Stimulated activated CD8-positive, alpha-beta memory T cell treated with anti-CD3 and anti-CD28 coated beads, Interleukin-15, amount 100 ng/mL, for 1 hour (primary cell): ENCODE measurements at regions not wholly inside any gene's neighbourhood (a gene's known extent, or its start where the extent isn't known, plus 50 kb on each side); places are given as distances from the start of the nearest gene placed in this dataset.

Experiments used
- DNase-seq: peaks from one replicate; pipeline ENCODE4 v3.0.0-alpha.2; 2020; ENCODE audit warnings: low read depth

DNA sequence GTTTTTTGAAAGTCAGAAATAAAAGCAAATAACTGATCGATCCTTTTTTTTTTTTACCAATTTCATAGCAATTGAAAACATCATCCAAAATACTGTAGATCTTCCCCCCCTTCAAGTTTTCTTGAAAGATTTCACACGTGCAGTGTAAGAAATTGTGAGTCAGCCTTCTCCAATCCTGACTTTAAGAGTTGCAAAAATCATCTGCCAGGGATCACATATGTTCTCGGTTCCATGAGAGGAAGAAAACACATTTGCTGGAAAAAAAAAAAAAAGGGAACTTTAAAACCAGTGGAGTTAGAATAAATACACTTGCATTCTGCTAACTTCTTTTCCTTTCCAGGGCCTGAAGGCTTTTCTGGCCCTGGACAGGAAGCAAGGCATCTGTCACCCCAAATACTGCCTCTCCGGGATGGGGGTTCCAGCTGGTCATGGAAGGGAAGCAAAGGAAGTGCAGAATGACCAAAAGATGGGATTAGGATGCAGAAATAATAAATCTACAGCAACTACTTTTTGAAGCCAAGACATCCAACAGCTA lies 198.4 kb upstream of the KIAA1217 start:
- no peak for DNase-seq

DNA sequence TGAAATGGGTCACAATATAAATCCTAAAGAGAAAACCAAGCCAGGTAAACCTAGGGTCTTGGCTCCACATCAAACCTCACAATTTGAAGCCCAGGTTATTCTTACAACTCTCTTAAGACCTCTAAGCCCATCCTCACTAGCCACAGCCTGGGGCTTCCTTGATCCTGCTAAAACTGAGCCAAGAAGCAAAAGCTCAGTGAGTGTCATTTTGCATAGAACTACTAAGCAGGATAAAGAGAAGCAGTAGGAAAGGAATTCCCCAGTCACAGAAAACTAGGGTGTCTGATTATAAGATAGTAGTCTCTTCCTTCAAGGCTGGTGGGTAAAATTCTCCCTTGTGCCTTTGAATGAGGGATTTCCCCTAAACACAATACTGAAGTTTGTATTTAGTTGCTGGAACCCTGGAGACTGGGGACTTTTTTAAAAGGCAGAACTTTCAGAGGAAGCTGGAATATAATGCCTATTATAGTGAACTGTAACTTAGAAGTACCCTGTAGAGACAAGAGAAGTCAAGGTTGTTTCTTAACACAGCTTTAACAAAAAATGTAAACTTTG lies 196.6 kb upstream of the KIAA1217 start:
- DNase-seq, result no peak

DNA sequence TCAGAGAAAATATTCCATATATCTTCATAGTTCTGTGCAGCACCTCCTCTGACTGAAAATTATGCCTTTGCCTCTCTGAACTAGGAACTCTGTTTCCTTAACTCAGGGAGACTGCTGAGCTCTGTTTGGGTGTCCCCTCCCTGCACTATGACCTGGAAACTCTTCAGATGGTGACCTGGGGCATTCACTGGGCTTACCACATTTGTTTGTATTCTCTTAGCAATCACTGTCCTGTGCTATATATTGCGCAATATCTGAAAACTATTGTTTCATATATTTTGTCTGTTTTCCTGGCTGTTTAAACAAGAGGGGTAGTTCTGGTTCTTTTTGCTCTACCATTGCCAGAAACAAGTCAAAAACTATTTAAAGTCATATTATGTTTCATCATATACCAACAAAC lies 181.8 kb upstream of the KIAA1217 start:
- DNase-seq, result no peak

DNA sequence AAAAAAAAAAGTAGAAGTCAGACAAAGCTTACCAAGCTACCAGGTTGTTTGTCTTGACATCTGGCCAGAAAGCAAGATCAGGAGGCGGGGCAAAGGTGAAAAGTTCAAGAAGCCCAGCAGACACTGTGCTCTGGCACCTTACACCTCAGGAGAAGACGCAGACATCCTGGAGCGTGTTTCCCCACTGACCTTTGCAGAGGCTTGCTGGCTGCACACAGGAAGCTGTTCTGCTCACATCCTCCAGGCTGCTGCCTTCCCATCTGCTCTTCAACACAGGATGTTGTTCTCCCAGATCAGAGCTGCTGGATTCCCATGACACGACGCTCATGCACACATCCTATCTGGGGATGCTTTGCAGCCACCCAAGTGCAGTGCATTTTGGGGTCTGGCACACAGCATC lies 174.4 kb upstream of the KIAA1217 start:
- no peak for DNase-seq

DNA sequence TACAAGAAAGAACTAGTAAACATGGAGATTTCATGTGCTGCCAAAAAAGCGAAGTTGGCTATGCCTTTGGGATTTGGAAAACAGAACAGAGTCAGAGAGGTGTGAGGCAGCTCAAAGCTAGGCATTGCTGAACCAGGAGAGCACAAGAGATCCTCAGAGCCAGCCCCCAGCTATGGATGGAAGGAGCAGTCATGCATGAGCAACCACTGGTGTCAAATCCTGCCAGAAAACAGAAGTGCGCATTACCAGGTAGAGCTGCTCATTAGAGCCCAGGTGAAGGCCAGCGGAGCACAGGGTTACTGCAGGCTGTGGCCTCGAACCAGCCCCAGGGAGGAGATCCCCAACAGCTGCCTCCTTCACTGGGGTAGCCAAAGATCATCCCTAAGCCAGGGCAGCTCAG lies 173.2 kb upstream of the KIAA1217 start:
- no peak for DNase-seq

DNA sequence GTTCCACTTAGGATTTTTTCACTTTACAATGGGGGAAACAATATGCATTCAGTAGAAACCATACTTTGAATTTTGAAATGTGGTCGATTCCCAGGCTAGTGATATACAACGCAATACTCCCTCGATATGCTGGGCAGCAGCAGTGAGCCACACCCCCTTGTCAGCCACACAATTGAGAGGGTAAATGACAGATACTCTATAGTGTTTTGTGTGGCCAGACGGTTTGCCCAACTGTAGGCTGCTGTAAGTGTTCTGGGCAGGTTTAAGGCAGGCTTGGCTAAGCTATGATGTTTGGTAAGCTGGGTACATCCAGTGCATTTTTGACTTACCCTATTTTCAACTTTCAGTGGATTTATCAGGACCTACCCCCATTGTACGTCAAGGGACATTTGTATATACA lies 169.6 kb upstream of the KIAA1217 start:
- DNase-seq, result no peak

DNA sequence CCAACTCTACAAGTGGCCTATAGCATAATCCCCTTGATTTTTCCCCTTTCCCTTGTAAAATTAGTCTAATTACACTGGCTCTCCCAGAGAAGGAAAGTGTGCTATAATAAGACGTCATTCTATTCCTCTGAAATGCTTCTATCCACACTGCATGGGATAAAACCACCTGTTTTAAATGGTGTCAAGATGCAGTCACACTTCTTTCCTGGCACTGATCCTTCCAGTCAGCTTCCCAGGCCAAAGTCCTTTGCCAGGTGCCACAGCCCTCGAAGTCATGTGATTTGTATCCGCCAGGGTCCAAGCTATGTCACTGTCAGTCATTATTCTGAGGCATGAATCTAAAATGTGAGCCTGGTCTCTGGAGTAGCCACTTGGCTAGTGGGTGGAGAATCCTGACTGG lies 169.0 kb upstream of the KIAA1217 start:
- no peak for DNase-seq

DNA sequence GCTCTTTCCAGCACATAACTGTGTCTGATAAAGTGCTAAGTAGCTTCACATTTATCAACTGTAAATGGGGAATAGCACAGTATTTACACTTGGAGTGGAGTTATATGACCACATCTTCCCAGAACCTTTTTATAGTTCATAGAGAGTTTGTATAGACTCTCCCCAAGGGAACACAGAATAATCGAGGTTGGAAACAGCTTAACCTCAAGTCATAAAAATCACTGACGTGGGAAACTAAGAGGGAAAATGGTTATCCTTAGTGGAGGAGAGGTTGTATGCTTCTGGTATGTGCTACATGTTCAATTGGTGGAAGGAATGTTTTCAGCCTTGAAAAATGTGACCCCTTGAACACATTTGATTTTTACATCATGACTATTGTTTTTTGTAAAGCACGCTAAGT lies 167.9 kb upstream of the KIAA1217 start:
- no peak for DNase-seq

DNA sequence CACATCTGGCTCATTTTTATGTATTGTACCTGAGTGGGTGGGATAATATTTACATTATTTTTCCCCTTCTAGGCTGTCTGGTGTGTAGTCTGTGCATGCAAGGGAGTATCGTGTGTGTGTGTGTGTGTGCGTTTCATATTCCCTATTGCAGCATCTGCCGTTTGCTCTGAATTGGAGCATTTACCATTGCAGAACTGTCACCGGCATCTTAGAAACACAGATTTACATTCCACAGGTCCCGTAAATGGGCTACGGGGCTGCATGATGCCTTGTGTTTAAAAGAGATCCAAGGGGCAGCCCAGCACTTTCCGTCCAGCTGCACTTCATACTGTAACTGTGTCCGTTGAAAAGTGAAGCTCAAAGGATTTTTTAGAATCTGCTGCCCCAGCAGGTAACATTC lies 167.1 kb upstream of the KIAA1217 start:
- DNase-seq, result no peak

DNA sequence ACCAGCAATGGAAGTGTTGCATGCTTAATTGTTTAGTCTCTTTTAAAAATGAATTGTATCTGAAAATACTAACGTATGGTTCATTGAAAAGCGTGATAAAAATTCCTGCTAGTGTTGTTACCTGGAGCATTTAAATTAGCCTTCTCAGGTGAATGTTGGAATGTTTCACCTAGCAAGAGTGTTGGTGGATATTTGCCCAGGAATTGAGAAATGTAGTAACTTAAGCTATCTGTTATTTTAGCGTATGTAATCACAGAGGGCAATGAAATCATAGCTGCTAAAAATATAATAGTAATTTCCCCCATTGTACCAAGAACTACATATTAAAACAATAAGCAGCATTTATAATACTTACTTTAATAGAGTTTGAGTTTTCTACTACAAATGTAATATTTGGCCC lies 166.1 kb upstream of the KIAA1217 start:
- DNase-seq, result no peak

DNA sequence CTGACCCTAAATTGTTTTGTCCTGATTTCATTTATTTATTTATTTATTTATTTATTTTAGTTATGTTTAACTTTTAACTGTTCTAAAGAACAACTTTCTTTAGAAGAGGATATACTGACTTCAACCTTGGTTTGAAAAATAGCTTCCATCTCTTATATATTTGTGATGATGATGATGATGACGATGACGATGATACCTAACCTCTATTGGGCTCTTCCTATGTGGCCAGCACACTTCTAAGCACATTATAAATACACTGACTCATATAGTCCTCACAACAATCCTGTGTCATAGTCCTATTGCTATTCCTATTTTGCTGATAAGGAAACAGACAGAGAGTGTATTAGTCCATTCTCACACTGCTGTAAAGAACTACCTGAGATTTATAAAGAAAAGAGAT lies 162.9 kb upstream of the KIAA1217 start:
- no peak for DNase-seq

DNA sequence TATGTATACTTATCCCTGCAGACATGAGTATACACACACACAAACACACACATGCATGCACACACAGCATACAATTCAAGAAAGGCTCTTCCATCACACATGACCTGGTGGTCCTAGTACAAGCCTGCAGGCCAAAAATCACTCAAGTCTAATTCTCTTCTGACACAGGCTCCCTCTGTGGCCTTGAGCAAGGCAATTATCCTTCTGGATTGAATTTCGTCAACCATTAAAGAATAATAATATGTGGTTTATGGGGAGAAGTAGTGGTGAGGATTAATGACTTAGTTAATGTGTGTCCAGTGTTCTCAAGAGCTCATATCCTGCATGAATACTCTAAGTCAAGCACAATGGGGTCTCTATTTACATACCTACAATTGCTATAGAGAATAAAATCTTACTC lies 161.8 kb upstream of the KIAA1217 start:
- no peak for DNase-seq

DNA sequence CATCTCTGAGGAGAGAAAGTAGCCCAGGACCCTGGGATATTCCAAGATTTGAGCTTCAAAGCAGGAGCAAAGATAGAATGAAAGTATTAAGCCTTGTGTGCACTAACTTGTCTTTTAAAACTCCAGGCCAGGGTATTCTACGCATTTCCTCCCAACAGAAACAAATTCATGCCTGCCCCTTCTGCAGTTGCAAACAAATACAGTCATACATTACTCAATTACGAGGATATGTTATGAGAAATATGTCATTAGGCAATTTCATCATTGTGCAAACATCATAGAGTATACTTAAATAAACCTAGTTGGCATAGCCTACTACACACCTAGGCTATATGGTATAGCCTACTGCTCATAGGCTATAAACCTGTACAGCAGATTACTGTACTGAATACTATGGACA lies 154.5 kb upstream of the KIAA1217 start:
- no peak for DNase-seq

DNA sequence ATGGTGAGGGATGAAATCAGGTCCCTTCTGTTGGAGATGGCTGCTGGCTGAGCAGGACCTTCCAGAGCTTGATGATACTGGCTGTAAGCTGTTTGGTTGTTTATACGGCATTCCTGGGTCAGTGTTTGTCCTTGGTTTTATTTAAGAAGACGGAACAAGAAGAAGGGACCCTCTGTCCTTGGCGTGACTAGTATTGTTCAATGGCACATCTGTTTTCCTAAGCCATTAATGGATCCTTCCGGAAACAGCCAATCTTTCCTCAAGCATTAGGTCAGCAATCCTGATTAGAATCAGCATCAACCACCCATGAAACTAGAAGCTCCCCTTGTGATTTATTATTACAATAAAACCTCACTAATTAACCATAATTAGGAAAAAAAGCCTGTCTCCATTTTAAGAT lies 128.7 kb upstream of the KIAA1217 start:
- DNase-seq, result no peak

DNA sequence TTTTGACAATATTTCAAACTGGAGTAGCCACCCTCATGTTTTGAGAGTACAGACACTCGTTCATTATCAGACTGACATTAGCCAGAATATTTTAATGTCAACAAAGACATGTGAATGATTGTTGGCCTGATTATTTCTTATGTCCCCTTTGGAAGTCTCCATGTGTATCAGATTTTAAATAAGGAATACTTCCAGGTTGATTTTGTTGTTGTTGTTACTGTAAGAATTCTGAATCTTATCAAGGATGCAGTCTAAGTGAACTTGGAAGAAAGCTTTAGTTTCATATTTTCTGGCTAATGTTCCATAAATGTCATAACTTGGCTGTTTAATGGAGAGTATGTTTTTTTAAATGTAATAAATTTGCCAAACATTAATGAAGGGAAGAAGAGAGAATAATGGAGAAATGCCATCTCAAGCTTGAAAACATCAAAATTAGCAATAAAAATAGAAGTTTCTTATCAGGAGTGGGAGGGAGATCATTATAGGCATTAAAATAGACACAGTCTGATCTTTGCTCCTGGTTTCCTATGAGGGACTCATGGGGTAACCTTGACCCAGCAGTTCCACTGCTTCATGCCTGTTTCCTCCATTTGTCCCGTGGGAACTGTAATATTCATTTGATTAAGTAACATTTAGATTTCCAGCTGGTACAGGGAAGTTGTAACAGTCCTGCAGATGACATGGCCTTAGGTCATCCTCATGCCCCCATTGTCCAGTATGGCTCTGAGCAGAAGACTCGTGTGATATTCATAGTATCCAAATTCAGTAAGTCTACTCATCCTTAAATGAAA lies 122.4 kb upstream of the KIAA1217 start:
- DNase-seq, result no peak

DNA sequence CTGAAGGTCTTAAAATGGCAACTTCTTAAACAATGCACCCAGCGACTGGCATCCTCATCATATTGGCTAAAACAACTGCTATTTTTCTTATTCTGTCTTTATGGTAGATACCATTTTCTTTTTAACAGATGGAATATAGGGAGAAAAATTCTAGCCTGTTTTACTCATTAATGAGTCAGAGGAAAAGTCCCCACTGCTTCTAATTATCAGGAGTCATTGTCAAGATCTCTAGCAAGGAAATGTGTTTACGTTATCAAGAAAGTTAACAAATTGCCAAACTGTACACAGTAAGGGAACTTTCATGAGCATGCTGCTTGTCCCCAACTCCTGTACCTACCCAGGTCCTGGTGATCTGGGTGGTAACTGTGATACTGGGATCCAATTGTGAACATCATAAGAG lies 117.7 kb upstream of the KIAA1217 start:
- DNase-seq, result no peak

DNA sequence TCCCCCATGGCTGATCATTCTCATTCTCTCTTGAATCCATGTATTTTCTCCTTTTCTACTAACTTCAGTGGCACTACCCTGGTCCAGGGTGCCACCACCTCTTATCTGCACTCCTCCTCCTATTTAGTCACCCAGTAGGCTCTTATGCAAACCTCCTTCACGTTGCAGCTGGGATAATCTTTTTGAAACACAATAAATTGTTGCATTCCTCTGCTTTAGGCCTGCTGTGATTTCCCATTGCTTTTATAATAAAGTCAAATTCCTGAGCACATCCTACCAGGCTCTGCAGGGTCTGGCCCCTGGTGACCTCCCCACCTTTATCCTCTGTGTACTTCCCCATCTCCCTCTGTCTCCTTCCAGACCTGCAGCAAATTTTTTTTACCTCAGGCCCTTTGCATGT lies 112.7 kb upstream of the KIAA1217 start:
- DNase-seq, result no peak

DNA sequence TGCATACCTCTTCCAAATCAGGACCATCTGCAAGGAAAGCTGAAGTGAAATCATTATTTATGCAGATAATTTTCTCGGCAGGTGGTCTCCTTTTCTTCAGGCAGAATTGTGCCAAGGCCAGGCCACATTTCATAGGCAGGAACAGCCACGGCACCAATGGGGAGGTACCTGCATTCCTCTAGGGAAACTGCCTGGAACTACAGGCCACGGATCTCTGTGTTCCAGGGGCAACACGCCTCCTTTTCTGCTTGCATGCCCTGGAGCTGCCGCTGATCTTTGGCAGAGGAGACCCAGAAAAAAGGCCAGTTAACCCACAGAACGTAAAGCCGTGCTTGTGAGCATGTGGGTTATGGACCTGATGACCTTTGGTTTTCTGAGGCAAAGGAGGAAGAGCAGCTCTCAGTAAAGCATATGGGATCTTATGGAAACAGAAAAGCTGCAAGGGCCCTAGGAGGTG lies 111.2 kb upstream of the KIAA1217 start:
- no peak for DNase-seq

DNA sequence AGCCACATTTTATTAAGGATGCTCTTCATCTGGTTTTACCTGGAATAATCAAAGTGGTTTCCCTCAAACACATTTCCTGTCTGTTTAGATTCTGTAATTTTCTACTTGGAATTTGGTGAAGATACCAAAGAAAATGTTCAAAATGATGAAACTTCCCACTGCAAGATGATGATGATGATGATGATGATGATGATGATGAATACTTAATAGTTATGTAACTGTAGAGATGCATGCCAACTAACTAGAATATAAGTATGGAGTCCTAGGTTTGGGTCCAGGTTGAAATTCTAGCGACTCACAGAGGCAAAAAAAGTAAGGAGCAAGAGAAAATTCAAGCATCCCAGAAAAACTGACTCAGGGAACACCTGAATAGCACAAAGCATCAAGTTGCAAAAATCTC lies 104.0 kb upstream of the KIAA1217 start:
- DNase-seq, result no peak

DNA sequence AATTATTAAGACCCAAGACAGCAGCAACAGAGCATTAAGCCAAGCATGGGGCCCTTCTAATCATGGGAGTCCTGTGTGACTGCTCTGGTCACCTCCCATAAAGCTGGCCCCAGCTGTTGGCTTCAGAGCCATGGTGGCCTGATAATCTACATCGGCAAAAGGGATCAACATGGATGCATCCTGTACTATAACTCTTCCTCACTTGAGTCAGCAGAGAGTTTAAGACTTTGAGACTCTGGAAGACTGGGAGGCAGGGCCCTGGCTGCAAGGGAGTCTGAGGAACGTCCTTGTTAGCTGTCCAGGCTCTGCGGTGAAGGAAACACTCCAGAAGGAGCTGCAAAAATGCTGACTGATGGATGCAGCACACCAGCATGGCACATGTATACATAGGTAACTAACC lies 95.0 kb upstream of the KIAA1217 start:
- DNase-seq, result no peak

DNA sequence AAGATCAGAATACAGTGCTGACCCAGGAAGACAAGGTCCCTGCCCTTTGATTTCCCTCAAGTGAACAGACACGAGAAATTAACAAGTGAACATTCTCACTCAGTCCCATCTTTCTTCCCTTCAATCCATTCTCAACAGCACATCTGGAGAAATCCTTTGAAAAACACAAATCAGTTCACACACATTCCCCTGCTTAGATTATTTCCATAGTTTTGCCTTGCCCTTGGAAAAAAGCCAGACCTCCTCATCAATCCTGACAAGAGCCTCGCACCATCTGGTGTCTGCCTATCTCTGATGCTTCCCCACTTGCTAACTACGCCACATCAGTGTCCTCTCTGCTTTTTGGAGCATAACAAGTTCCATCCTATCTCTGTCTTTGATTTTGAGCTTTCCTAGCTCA lies 94.4 kb upstream of the KIAA1217 start:
- DNase-seq, result no peak

DNA sequence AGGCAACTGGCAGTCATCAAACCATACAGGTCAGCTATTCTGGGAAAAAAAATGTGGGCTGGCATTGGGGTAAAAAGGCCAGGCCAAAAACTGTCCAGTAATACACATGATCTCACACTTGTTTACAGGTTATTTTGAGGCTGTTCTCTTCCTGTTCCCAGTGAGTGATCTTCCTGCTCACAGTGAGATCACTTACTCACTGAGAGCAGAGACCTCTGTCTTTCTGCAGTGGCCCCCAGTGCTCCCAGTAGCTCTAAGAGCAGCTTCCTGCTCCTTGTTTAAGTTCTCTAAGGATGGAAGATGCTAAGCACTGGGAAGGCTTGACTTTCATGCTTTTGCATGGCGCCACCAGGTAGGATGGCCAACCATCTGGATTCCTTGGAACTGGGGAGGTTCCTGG lies 93.5 kb upstream of the KIAA1217 start:
- DNase-seq, result no peak

DNA sequence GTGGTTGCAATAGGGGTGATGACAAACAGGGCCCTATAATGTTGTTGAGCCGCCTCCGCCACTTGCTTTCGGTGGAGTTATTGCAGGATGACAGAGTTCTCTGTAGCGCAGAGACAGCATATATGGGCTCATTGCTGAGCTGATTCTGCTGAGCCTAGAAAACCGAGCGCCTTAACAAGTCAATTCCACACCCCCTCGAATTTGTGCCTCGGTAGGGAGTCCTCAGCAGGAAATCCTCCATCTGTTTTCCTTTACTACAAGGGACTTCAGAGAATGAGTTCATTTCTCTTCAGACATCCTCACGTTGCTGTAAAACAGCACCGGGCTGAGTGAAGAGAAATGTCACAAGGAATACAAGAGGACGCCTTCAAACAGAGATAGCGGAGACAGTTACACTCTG lies 90.7 kb upstream of the KIAA1217 start:
- DNase-seq, result no peak

DNA sequence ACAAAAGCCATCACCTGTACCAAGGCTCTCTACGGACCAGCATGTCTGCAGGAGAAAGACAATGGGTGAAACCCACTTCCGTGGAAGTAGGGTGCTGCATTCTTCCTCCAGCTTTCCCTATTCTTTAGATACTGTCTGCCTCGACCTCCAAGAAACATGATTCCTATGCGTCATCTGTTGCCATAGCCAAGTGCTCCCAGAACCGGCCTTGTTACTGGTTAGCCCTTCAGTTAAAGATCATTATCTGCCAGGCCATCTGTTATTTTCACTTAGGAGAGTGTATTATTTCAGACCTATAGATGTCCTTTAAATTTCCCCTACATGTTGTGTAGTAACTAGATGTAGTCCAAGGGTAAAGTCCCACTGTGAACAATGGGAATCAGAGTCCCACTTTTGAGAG lies 89.0 kb upstream of the KIAA1217 start:
- DNase-seq, result no peak
